DMS79 (cell line): ENCODE measurements at regions not wholly inside any gene's neighbourhood (a gene's known extent, or its start where the extent isn't known, plus 50 kb on each side); places are given as distances from the start of the nearest gene placed in this dataset.

ENCODE experiments used
- DNase-seq: peaks from one replicate; lab custom pipeline; 2025; lab: John Stamatoyannopoulos, UW

DNA sequence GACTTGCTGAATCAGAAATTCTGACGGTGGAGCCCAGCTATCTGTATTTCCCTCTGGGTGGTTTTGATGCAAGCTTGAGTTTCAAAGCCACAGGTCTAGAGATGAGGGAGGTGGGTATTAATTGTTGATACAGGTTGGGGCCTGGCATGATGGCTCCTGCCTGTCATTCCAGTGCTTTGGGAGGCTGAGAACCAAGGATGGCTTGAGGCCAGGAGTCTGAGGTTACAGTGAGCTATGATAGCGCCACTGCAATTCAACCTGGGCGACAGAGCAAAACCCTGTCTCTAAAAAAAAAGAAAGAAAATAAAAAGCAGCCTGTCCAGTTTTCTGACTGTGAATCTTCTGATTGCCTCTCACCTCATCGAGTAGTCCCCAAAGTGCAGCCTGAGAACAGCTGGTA lies 184.8 kb upstream of the SASH1 start:
- DNase-seq, result no peak

DNA sequence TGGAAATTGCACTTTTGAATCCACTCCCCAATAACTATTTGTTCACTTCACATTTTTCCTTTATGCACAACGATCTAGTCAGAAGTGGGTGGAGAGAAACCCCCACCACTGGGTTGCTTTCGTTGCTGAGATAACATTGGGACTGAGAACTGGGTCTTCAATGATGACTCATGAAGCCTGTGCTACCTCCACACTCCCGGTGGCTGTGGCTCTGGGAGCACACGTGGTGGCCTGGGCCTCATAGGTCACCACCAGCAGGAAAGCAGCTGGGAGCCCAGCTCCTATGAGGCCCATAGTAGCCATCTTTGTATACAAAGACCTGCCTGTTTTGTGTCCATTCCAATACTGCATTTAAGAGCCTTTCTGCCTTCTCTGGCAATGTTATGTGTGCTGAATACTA lies 178.0 kb upstream of the SASH1 start:
- DNase-seq, result no peak

DNA sequence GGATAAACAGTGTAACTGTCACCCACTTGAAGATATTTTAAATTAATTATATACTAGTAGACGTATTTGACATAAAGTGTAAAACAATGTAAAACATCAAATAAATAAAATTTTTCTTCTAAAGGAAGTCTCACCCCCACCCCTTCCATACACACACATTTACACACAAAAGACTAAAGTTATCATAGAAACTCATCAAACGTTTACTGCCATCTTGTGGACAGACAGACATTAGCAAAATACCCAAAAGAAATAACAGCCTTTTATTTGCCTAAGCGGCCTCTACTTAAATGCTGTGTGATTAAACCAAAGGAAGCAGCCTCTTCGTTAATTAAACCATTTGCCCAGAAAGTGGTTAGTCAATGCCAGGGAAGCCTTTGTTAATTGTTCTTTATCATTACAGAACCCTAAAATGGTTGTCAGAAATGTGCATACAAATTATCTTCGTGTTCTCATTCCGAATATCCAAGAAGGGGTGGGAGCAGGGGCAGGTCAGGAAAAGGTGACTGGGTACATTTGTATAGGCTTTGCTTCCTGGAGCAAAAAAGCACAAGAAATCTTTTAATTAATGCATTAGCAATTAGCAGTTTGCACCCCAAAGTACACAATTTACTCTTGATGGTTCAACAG lies 176.2 kb upstream of the SASH1 start:
- no peak for DNase-seq

DNA sequence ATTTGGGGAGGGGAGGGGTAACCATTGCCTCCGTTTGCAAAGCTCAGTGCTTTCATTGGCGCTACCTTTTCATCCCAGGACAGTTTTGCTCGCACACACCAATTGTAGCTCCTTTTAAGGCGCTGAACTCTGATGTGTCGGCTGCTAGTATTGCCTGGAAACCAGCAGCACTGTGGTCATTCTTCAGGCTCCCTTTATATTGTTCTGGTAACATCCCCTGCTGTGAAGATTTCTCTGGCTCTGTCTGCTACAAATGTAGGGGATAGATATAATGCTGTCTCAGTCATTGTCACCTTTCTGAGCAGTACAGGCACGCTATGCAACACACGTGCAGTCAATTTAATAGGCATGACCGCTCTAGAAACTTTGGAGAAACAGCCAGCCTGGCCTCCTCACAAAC lies 172.9 kb upstream of the SASH1 start:
- no peak for DNase-seq

DNA sequence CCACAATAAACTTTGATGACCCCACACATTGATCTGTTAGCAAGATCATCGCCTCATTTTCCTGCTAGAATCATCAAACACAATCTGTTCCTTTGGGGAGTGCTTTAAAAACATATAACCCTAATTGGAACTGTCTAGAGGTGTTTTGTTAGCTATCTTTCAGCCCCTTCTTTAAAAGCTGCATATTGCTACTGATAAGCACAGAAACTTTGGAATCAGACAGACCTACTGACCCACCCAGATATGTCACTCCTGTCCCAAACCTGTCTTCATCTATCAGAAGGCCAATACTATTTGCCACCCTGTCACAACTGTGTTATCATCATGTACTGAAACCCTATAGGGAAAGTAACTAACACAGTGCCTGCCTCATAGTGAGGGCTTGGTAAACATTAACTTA lies 172.4 kb upstream of the SASH1 start:
- DNase-seq, result no peak

DNA sequence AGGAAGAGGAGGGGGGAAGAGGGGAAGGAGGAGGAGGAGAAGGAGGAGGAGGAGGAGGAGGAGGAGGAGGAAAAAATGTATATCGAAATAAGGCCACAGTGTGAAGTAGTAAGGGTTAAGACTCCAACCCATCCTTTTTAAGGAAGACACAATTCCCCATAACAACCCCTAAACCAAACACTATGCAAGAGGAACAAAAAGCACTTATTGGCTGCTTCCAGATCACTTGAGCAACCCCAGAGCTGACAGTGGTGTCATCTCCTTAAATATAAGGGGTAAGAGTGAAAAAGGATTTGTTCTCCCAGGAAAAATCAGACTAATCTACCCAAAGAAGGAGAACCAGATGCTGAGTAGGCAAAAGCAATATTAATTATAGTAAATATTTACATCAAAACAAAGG lies 169.1 kb upstream of the SASH1 start:
- no peak for DNase-seq

DNA sequence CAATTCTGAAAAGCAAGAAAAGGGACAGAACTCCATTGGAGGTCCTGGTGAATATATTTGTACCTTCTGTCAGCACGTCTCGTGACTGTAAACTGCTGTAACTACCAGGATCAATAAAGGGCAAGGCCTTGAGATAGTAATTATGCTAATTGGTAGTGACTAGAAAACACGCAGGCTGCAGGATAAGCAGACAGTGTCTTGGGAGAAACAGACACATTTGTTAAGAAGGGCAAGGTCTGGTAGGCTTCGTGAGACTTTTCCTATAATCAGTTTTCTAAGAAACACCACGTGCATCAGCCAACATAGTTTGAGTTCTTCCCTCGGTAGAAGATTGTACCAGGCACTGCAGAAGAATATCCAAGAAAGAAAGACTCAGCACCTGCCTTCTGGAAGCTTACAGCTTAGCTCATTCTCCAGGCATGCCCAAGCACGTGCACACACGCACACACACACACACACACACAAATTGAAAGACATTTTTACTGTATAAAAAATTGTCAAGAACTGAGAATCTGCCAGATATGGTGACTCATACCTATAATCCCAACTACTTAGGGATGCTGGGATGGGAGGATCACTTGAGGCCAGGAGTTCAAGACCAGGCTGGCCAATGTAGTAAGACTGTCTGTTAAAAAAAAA lies 167.0 kb upstream of the SASH1 start:
- DNase-seq, result no peak

DNA sequence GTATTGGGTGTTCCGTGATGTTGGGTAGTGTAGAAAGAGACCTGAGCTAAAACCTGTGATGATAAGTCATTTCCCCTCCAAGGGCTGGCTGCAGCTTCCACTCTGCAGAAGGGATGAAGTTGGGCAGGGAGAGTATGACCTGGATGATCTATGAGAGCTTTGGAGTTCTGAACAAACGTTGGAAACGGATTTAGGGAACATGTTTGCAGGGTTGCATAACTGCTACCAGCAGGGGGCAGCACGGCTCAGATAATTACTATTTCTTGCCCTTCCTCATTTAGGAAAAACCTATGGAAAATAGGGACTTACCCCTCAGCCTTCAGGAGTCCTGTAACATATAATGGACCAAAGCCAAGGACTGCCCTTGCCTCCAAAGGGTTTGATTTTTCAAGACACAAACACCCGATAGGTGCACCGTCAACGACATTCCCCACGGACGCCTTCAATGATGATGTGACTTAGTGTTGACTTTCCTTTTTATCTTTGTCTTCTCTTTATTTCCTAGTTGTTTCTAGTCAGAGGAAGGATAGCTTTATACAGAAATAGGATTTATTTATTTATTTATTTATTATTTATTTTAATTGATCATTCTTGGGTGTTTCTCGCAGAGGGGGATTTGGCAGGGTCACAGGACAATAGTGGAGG lies 164.9 kb upstream of the SASH1 start:
- no peak for DNase-seq

DNA sequence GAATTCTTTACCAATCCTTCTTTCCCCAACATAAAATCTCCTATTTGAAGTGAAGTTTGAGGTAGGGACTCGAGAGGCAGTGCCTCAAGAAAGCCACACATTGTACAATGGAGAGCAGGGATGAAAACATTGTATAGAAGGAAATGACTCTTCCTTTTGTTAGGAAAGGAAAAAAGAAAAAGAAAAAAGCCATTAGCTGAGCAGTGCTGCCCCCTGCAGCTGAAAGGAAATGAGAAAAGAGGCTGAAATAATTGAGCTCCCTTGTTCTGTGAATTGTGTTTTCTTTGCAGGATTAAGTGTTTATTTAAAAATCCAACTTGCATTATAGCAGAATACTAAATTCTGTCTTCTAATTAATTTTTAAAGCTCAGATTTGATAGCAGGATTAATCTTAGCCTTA lies 162.9 kb upstream of the SASH1 start:
- DNase-seq, result no peak

DNA sequence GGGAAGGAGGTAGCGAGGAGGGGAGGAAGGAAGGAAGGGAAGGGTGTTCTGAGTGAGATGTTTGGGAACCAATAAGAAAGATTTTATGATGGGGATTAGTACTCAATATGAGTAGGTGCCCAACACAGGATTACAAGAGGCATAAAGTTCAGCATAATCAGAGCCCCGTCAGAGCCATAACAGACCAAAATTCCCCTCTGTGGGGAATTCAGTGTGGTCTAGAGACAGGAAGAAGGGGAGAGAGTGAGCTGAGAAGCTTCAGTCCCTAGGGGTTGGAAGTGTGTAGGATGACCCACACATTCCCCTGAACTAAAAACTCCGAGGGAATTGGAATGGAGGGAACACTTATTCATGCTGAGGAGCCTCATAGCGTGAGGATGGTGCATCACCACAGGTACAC lies 160.3 kb upstream of the SASH1 start:
- DNase-seq, result no peak

DNA sequence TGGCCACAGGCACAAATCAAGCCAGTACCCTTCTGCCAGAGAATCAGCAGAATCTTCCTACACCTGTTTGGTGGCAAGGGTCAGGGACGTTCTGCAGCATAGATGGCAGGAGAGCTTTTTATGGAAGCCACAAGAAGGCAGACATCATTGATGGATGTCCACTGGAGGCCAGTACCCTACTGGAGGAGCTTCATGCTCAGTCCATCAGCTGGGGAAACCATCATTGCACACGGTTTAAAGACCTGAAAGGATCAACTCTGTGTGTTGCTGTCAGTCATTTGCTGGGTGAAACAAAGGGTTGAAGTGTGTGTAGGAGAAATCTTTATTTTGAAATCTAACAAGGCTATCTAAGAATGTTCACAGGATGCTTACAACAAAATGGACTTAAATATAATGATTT lies 158.9 kb upstream of the SASH1 start:
- no peak for DNase-seq

DNA sequence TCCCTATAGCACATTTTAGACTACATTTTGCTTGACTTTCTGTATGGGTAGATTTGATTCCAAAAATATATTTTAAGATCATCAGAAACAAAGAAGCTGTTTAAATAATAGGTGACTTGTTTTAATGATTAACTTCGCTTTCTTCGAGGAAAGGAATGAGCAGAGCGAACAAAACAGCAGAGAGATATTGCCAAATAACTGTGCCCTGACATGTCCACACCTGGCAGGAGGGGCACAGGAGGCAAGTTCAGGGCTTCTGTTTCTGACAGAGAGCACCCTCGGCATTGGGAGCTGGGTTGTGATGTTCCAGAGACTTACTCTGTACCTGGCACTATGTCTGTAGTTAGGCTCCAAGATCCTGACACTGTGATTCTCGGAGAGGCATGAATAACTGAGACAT lies 155.7 kb upstream of the SASH1 start:
- no peak for DNase-seq

DNA sequence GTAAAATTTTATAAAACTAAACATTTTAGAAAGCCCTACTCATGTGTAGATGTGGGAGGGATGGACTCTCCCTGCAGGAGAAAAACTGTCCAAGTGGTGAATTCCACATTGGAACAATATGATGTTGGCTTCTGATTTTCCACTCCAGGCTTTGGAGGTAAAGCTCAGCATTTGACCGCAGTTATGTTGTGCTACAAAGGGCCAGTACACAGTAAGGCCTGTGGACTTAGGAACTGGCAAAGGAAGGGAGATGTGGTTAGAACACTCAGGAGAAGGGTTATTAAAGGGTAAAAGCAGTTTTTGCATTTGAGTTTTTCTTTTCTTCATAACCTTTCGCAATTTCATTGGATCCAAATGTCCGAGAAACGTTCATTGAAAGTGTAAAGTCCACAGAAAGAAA lies 150.3 kb upstream of the SASH1 start:
- DNase-seq, result no peak

DNA sequence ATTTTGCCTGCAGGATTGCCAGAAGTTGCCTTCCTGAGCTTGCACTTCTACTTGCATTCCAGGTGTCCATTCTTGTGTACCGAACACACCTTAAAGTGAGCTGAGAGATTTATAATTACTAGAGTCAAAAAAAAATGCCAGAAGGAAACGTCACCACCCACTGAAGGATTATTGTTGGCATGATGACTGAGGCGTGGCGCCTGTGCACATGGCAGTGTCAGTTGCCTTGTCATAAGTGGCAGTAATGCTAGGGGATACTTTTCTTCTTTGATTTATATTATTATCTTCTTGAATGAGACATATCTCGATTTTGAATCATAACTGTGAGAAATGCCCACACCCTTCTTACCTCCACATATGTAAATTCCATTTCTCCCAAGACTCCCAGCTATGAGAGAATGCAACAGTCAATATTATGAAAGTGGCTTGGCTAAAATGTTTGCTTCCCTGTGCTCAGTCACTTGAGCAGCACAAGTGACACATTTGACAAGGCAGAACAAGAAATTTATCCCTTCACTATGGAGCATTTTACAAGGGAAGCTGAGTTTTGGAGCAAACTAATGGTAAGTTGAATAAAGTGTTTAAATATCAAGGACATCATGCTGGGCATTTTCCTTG lies 149.5 kb upstream of the SASH1 start:
- no peak for DNase-seq

DNA sequence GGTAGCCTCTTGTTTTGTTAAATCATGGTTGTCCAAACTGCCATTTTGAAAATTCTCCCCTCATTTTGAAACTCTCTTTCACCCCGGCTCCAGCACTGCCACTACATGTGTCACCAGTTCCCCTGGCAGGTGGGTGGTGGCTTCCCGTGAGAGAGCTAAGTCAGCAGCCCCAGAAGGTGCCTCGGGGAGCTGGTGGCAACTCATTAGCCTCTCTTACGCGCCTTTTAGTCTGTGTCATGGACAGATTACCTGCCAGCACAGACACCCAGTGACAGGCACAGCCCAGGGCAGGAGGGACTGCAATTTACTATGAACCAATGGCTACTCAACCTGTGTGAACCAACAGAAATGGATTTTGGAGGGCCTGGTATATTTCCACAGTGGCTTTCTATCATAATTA lies 147.1 kb upstream of the SASH1 start:
- no peak for DNase-seq

DNA sequence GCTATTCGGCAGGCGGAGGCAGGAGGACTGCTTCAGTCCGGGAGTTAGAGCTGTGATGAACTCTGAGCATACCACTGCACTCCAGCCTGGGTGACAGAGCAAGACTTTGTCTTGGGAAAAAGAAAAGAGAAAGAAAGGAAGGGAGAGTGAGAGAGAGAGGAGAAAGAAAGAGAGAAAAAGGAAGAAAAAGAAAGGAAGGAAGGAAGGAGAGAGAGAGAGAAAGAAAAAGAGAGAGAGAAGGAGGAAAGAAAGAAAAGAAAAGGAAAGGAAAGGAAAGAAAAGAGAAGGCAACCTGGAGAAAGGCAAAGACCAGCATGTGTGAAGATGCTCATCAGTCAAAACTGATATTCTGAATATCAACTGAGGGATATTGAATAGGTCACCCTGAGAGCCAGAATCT lies 143.1 kb upstream of the SASH1 start:
- no peak for DNase-seq

DNA sequence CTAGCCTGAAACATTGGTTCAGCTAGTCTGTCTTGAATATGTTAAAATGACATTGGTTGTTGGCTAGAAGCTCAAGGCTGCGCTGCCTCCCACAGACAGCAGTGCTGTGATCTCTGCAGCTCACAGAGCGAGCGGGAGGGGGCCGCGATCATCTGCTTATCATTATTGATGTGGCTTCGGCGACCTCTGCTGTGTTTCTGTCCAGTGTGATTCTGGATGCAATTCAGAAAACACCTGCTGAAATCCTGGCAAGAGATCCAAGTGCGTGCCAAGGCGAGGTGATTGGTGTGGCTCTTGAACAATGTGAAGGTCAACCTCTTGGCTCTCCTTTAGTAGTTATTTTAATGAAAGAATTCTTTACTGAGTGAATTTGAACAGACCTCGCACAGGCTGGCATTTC lies 142.3 kb upstream of the SASH1 start:
- DNase-seq, result no peak

DNA sequence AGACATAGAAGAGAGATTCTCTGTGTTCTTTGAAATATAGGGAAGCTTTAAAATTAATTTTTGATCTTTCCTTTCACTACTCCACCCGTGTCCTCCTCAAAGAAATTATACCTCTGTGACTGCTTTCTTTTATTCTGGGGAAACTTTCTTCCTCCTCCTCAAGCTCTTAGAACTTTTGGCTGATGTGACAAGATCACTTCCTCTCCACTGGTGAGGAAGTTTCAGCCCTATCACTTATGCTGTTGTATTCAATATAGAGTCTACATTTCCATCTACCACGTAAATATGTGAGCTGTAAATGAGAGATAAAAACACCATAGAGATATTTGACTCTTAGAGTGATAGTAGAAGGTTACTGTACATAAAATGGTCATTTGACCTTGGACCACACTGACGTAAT lies 141.9 kb upstream of the SASH1 start:
- DNase-seq, result no peak

DNA sequence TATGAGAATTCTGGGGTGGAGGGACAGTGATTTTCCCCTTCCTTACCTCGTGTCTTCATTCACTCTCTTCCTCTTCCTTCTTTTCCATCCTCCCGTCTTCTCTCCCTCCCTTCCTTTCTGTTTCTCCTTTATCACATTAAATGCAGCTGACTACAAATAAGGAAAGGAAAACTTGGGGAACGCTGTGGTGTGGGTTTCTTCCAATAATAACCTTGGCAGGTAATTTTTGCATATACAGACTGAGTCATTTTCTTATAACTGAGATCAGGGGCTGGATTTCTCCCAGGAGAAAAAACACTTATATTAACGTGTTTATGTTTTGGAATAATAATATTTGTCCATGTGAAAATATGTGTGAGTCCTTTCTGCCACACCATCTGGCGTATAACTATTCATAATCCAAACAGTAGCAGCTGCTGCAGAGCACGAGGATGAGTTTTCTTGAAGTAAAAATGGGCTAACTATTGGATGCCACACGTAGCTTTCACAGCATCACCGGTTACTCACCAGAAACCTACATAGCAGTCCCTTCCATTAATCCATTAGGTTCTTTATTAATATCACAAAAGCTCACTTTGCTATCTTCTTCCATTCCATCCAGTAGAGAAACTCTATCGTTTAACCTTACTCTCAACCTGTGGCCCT lies 139.2 kb upstream of the SASH1 start:
- no peak for DNase-seq

DNA sequence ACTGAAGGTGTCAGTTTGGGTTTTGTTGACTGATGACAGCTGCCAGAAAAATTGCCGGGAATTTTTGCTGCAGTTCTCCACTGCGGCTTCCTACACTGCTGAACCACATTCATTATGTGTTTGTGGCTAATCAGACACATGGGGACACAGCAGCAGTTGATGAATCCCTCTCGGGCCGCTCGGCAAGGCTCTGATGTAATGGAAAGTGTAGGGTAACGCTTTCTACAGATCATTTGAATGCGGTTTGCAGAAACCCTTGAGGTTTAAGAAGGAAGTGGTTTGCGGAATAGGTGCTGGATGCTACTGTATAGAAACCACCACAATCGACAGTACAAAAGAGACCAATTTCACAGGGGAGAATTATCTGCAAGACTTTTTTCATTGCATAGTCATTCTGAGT lies 138.7 kb upstream of the SASH1 start:
- no peak for DNase-seq

DNA sequence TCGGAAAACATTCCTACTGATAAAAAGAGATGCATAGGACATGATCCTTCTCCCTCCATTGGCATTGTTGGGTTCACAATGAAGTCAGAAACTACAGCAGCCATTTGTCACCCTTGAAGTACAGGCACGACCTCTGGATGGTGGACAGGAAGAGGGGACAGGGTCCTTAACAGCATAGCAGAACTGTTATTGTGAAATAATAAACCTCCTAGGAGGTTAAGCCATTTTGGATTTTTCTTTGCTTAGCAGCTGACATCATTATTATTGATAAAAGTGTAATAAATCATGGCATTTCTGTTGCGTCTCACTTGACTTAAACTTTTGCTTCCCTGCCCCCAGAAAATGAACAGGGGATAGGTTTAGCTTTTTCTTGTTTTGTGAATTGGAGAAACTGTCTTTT lies 134.3 kb upstream of the SASH1 start:
- DNase-seq, result no peak

DNA sequence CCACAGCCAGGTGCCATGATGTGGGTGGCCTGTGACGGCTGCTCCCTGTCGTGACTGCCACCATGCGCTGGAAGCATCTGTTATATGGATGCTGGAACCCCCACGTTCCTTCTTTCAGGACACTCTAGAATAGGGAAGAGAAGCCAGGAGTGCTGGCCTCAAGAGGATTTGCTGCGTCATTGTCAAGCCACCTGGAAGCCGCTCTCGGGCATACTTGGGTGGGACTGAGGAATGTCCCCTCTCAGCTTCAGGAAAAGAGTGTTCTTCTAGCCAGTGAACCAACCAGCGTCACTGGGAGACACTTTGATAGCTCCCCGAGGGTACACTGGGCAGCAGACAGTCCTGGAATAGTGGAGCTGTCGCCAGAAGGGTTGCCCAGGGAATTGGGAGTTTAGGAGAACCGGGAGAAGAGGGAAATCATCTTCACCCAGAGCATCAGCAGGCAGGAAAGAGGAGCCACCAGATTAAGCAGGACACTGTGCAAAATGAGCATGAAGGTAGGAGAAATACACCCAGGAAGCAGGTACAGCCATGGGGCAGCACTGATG lies 130.8 kb upstream of the SASH1 start:
- no peak for DNase-seq

DNA sequence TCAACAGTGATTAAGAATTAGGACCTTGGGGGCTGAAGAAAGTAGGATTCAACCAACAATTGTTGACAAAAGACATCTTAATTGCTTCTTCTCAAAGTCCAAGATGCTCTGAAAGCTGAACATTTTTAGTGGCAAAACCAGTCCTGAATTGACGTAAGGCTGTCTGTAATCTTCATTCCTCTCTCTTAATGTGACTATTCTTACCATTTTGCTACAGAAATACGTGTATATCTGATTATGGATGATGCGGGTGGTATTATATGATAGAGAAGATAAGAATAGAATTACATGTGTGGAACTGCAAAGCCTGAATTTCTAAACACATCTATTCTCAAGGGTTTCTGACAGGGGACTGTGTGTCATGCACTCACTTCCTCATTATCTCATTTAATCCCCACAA lies 130.3 kb upstream of the SASH1 start:
- no peak for DNase-seq
